IMR-90 (cell line): ENCODE measurements at regions not wholly inside any gene's neighbourhood (a gene's known extent, or its start where the extent isn't known, plus 50 kb on each side); places are given as distances from the start of the nearest gene placed in this dataset.

Source experiments
- ATAC-seq: fragments of 200-7000 bp; cut with Tn5 transposase; 2 replicates; pipeline ENCODE4 v1.9.1; 2020; ENCODE audit warnings: low read depth, mild to moderate bottlenecking, moderate library complexity
- BruUV-seq: library from RNA; stranded (reverse); fragments of 400-500 nt; replicated peaks from 2 replicates; lab custom pipeline; 2021; lab: Mats Ljungman, UMichigan
- CTCF ChIA-PET: fragments of 300-600 bp; formaldehyde crosslinking; extraction: SDS; loops from one replicate; lab custom pipeline; 2021; ENCODE audit warnings: antibody characterized with exemption; lab: Yijun Ruan, JAX
- POLR2A ChIA-PET: fragments of 300-600 bp; sonication (Branson Sonifier 250); formaldehyde crosslinking; loops from one replicate; lab custom pipeline; 2022; ENCODE audit warnings: antibody characterized with exemption; ENCODE audit not compliant: unreplicated experiment; lab: Charles Lee
- DNase-seq: peaks from one replicate; pipeline ENCODE4 v3.0.0; 2013
- H2AFZ ChIP-seq: replicated peaks from 2 replicates; pipeline ENCODE3; 2013; ENCODE audit warnings: low read length, mild to moderate bottlenecking; ENCODE audit not compliant: poor library complexity
- H2AK5ac ChIP-seq: 2 replicates; pipeline ENCODE4 v1.6.1; 2013; ENCODE audit warnings: low read depth, low read length, inconsistent platforms
- H2AK9ac ChIP-seq: replicated peaks from 2 replicates; pipeline ENCODE3; 2013; ENCODE audit warnings: mild to moderate bottlenecking, low read depth, low read length, moderate library complexity; ENCODE audit not compliant: poor library complexity
- H2BK120ac ChIP-seq: 2 replicates; pipeline ENCODE4 v1.6.1; 2013; ENCODE audit warnings: low read depth, low read length, inconsistent platforms
- H2BK15ac ChIP-seq: 3 replicates; pipeline ENCODE4 v1.6.1; 2013; ENCODE audit warnings: low read depth, low read length, inconsistent platforms
- H2BK20ac ChIP-seq: 2 replicates; pipeline ENCODE4 v1.6.1; 2013; ENCODE audit warnings: low read depth, mild to moderate bottlenecking, inconsistent platforms, low read length, moderate library complexity
- H2BK5ac ChIP-seq: 2 replicates; pipeline ENCODE4 v1.6.1; 2013; ENCODE audit warnings: mild to moderate bottlenecking, low read depth, low read length, inconsistent platforms; ENCODE audit not compliant: poor library complexity, severe bottlenecking
- H3K14ac ChIP-seq: replicated peaks from 2 replicates; pipeline ENCODE4 v1.6.1; 2013; ENCODE audit warnings: low read depth, low read length, inconsistent platforms
- H3K18ac ChIP-seq: 2 replicates; pipeline ENCODE4 v1.6.1; 2013; ENCODE audit warnings: low read depth, low read length, control low read depth
- H3K23ac ChIP-seq: 2 replicates; pipeline ENCODE4 v1.6.1; 2013; ENCODE audit warnings: low read depth, low read length, inconsistent platforms
- H3K27ac ChIP-seq: 2 replicates; pipeline ENCODE4 v1.5.1; 2013; ENCODE audit warnings: mild to moderate bottlenecking, control low read depth, low read length; ENCODE audit not compliant: insufficient read depth
- H3K27me3 ChIP-seq: 2 replicates; pipeline ENCODE4 v1.6.1; 2013; ENCODE audit warnings: low read length; ENCODE audit not compliant: control insufficient read depth, insufficient read depth
- H3K36me3 ChIP-seq: 2 replicates; pipeline ENCODE4 v1.6.1; 2013; ENCODE audit warnings: low read length, mixed read lengths; ENCODE audit not compliant: control insufficient read depth, insufficient read depth
- H3K4ac ChIP-seq: 2 replicates; pipeline ENCODE4 v1.6.1; 2013; ENCODE audit warnings: low read depth, low read length, inconsistent platforms
- H3K4me1 ChIP-seq: 2 replicates; pipeline ENCODE4 v1.6.1; 2013; ENCODE audit warnings: low read length, mixed read lengths; ENCODE audit not compliant: control insufficient read depth, insufficient read depth
- H3K4me2 ChIP-seq: 2 replicates; pipeline ENCODE4 v1.6.1; 2013; ENCODE audit warnings: low read depth, mild to moderate bottlenecking, control low read depth, low read length, moderate library complexity
- H3K4me3 ChIP-seq: 2 replicates; pipeline ENCODE4 v1.5.1; 2013; ENCODE audit warnings: low read depth, mild to moderate bottlenecking, control low read depth, low read length, moderate library complexity; ENCODE audit not compliant: insufficient read depth
- H3K56ac ChIP-seq: 2 replicates; pipeline ENCODE4 v1.6.1; 2013; ENCODE audit warnings: low read length, inconsistent platforms; ENCODE audit not compliant: insufficient read depth; ENCODE audit errors: extremely low read depth
- H3K79me1 ChIP-seq, 2 experiments: 2 replicates each; pipeline ENCODE4 v1.6.1; 2013; ENCODE audit warnings: low read length in 2 of 2, inconsistent platforms in 1 of 2, low read depth in 1 of 2
- H3K9ac ChIP-seq: 2 replicates; pipeline ENCODE4 v1.6.1; 2013; ENCODE audit warnings: low read depth, low read length, control low read depth
- H3K9me1 ChIP-seq: 2 replicates; pipeline ENCODE4 v1.6.1; 2013; ENCODE audit warnings: low read length, inconsistent platforms; ENCODE audit not compliant: insufficient read depth
- H3K9me3 ChIP-seq: 2 replicates; pipeline ENCODE4 v1.6.1; 2013; ENCODE audit warnings: low read length; ENCODE audit not compliant: control insufficient read depth, insufficient read depth
- H4K20me1 ChIP-seq: 2 replicates; pipeline ENCODE4 v1.6.1; 2013; ENCODE audit warnings: low read length, inconsistent platforms; ENCODE audit not compliant: insufficient read depth
- H4K5ac ChIP-seq: 2 replicates; pipeline ENCODE4 v1.6.1; 2013; ENCODE audit warnings: mild to moderate bottlenecking, low read depth, low read length, control low read depth
- H4K8ac ChIP-seq, 2 experiments: 2 replicates each; pipeline ENCODE4 v1.6.1; 2013; ENCODE audit warnings: low read depth in 2 of 2, low read length in 2 of 2, control low read depth in 1 of 2, inconsistent platforms in 1 of 2
- H4K91ac ChIP-seq: 2 replicates; pipeline ENCODE4 v1.6.1; 2013; ENCODE audit warnings: low read depth, low read length, inconsistent platforms; ENCODE audit not compliant: insufficient read depth
- BHLHE40 ChIP-seq: fragments of 150-350 bp; IDR thresholded peaks from 2 replicates; pipeline ENCODE4 v1.6.1; 2016; ENCODE audit warnings: mild to moderate bottlenecking, low read depth, low read length
- CEBPB ChIP-seq: IDR thresholded peaks from 2 replicates; pipeline ENCODE4 v1.6.1; 2012; ENCODE audit warnings: low read depth, low read length, improper control_type of control experiment
- CHD1 ChIP-seq: IDR thresholded peaks from 2 replicates; pipeline ENCODE4 v1.6.1; 2012; ENCODE audit warnings: low read depth, low read length, improper control_type of control experiment
- FOS ChIP-seq: fragments of 150-350 bp; IDR thresholded peaks from 2 replicates; pipeline ENCODE4 v1.6.1; 2016; ENCODE audit warnings: low read depth, low read length
- MAFK ChIP-seq: IDR thresholded peaks from 2 replicates; pipeline ENCODE4 v1.6.1; 2012; ENCODE audit warnings: low read depth, low read length, improper control_type of control experiment
- MAZ ChIP-seq: IDR thresholded peaks from 2 replicates; pipeline ENCODE4 v1.6.1; 2012; ENCODE audit warnings: low read depth, mild to moderate bottlenecking, low read length, improper control_type of control experiment, moderate library complexity, borderline replicate concordance
- MXI1 ChIP-seq: IDR thresholded peaks from 2 replicates; pipeline ENCODE4 v1.6.1; 2012; ENCODE audit warnings: low read depth, mild to moderate bottlenecking, low read length, moderate library complexity, borderline replicate concordance
- NFE2L2 ChIP-seq: fragments of 150-350 bp; IDR thresholded peaks from 2 replicates; pipeline ENCODE4 v1.6.1; 2016; ENCODE audit warnings: low read depth, mild to moderate bottlenecking, low read length
- RAD21 ChIP-seq: IDR thresholded peaks from 2 replicates; pipeline ENCODE4 v1.6.1; 2012; ENCODE audit warnings: low read length, improper control_type of control experiment
- RCOR1 ChIP-seq: IDR thresholded peaks from 2 replicates; pipeline ENCODE4 v1.6.1; 2012; ENCODE audit warnings: mild to moderate bottlenecking, low read length, improper control_type of control experiment; ENCODE audit not compliant: insufficient replicate concordance
- RFX5 ChIP-seq: IDR thresholded peaks from 2 replicates; pipeline ENCODE4 v1.8.0; 2012; ENCODE audit warnings: low read depth, mild to moderate bottlenecking, low read length, moderate library complexity
- USF2 ChIP-seq: fragments of 150-350 bp; IDR thresholded peaks from 2 replicates; pipeline ENCODE4 v1.6.1; 2017; ENCODE audit warnings: mild to moderate bottlenecking, antibody characterized with exemption, low read length, low read depth
- WGBS, 2 experiments: methylation state at CpG; one replicate each; pipeline versions ENCODE4 v1.1.5 to v1.1.7; 2013; ENCODE audit warnings: missing lambda C conversion rate in 2 of 2; ENCODE audit not compliant: insufficient read length in 1 of 2; ENCODE audit errors: extremely low coverage in 2 of 2; 5-methylcytosine and 5-hydroxymethylcytosine counted together
- dilution Hi-C: fragments of 300-500 bp; cut with HindIII; formaldehyde crosslinking; loops from one replicate; pipeline ENCODE4 v1.14.3; 2018; ENCODE audit warnings: low sequenced_read_pairs; ENCODE audit not compliant: unreplicated experiment
- in situ Hi-C: fragments of 300-500 bp; cut with MboI; formaldehyde crosslinking; loops from 3 replicates; pipeline ENCODE4 v1.14.3; 2019; ENCODE audit warnings: low sequenced_read_pairs, inconsistent platforms, mixed read lengths
- intact Hi-C: fragments of 100-400 bp; cut with micrococcal nuclease; formaldehyde crosslinking; loops from 2 replicates; pipeline ENCODE4 v1.10.0; 2022
- TF ChIP-seq, protein P1 (sequence below): fragments of 150-350 bp; IDR thresholded peaks from 2 replicates; pipeline ENCODE4 v1.6.1; 2016; ENCODE audit warnings: low read depth, mild to moderate bottlenecking, low read length, moderate library complexity, borderline replicate concordance
- TF ChIP-seq, protein P2 (sequence below): conservative IDR thresholded peaks from 2 replicates; pipeline ENCODE4 v1.5.1; 2012; ENCODE audit warnings: mild to moderate bottlenecking, low read depth, low read length, improper control_type of control experiment

DNA sequence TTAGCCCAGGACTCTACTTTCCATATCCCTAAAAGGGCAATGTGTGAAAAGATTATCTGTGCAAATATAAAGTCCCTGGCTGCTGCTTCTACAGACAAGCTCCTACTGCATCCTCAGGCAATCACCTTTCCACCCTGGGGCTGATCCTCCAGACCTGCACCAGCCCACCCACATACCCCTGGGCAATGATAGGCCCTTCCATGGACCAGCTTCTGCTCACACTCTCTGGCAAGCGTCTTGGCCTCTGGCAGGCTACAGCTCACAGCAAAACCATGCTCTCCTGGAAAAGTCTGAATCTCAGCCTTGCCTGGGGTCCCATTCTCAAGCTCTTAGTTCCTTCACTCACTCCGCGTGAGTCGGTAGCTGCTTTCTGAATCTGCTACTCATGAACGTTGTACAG lies 69.5 kb downstream of the IGLL5 start:
- no peak for TF ChIP-seq FOS
- no peak for TF ChIP-seq CHD1
- no peak for TF ChIP-seq RAD21
- TF ChIP-seq CEBPB, result no peak
- no peak for TF ChIP-seq MAFK
- TF ChIP-seq MXI1, result no peak
- TF ChIP-seq, protein P1, sequence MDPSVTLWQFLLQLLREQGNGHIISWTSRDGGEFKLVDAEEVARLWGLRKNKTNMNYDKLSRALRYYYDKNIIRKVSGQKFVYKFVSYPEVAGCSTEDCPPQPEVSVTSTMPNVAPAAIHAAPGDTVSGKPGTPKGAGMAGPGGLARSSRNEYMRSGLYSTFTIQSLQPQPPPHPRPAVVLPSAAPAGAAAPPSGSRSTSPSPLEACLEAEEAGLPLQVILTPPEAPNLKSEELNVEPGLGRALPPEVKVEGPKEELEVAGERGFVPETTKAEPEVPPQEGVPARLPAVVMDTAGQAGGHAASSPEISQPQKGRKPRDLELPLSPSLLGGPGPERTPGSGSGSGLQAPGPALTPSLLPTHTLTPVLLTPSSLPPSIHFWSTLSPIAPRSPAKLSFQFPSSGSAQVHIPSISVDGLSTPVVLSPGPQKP, result no peak
- TF ChIP-seq NFE2L2, result no peak
- TF ChIP-seq MAZ, result no peak
- no peak for TF ChIP-seq RCOR1
- no peak for TF ChIP-seq RFX5
- TF ChIP-seq USF2, result no peak
- TF ChIP-seq, protein P2, sequence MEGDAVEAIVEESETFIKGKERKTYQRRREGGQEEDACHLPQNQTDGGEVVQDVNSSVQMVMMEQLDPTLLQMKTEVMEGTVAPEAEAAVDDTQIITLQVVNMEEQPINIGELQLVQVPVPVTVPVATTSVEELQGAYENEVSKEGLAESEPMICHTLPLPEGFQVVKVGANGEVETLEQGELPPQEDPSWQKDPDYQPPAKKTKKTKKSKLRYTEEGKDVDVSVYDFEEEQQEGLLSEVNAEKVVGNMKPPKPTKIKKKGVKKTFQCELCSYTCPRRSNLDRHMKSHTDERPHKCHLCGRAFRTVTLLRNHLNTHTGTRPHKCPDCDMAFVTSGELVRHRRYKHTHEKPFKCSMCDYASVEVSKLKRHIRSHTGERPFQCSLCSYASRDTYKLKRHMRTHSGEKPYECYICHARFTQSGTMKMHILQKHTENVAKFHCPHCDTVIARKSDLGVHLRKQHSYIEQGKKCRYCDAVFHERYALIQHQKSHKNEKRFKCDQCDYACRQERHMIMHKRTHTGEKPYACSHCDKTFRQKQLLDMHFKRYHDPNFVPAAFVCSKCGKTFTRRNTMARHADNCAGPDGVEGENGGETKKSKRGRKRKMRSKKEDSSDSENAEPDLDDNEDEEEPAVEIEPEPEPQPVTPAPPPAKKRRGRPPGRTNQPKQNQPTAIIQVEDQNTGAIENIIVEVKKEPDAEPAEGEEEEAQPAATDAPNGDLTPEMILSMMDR, result no peak
- no peak for TF ChIP-seq BHLHE40

More for the DNA sequence above, 69.5 kb downstream of the IGLL5 start:
- Histone ChIP-seq H3K9me1 (no peaks in the 10 kb centered on the region), H2BK20ac (no peak overlapping the region), H3K79me1 (no peaks in the 10 kb centered on the region), H3K4me2 (no peak overlapping the region), H3K56ac (no peak overlapping the region), H3K27ac (no peak overlapping the region), H3K4me3 (no peak overlapping the region), H2BK5ac (no peak overlapping the region), H2AK5ac (no peak overlapping the region), H3K14ac (no peak overlapping the region), H3K9me3 (no peaks in the 10 kb centered on the region), H2AFZ (no peak overlapping the region), H3K36me3 (no peaks in the 10 kb centered on the region), H2BK15ac (no peak overlapping the region), H3K4me1 (no peaks in the 10 kb centered on the region), H3K23ac (no peak overlapping the region), H4K5ac (no peak overlapping the region), H4K91ac (no peak overlapping the region), H3K9ac (no peak overlapping the region), H4K20me1 (no peaks in the 10 kb centered on the region), H3K27me3 (peaks cover 10% of the 10 kb centered on the region), H3K18ac (no peak overlapping the region), H3K4ac (no peak overlapping the region), H4K8ac (no peak overlapping the region), H2BK120ac (no peak overlapping the region), H2AK9ac (no peak overlapping the region)
- ChIA-PET CTCF (interaction anchor here (1.2 to 4.6 kb wide), 3 partner anchors 132 to 493 kb away, joined by 3 to 40 read pairs (median 9); no protein-coding TSS in a partner anchor), POLR2A (no interaction called here)
- no peak for DNase-seq
- in situ Hi-C loops, result loop anchor here (25.0 kb wide), 1 partner anchor 330 kb away; no protein-coding TSS in a partner anchor
- no peak for ATAC-seq
- no TSS peak for BruUV-seq
- dilution Hi-C loops, result no loop called here
- intact Hi-C loops, result loop anchor here (5.0 to 10.0 kb wide), 3 partner anchors 172 to 370 kb away; no protein-coding TSS in a partner anchor
- 69% methylated on average over 4 of the region's 5 CpGs; no CpG with 5 or more reads in 1 of the 2 experiments for WGBS, 2 experiments
